SHP77 treated with DMSO at 0.1 percent for 48 hours (cell line): ENCODE measurements at regions not wholly inside any gene's neighbourhood (a gene's known extent, or its start where the extent isn't known, plus 50 kb on each side); places are given as distances from the start of the nearest gene placed in this dataset.

Experiments used
- DNase-seq: peaks from one replicate; lab custom pipeline; 2025; lab: John Stamatoyannopoulos, UW

DNA sequence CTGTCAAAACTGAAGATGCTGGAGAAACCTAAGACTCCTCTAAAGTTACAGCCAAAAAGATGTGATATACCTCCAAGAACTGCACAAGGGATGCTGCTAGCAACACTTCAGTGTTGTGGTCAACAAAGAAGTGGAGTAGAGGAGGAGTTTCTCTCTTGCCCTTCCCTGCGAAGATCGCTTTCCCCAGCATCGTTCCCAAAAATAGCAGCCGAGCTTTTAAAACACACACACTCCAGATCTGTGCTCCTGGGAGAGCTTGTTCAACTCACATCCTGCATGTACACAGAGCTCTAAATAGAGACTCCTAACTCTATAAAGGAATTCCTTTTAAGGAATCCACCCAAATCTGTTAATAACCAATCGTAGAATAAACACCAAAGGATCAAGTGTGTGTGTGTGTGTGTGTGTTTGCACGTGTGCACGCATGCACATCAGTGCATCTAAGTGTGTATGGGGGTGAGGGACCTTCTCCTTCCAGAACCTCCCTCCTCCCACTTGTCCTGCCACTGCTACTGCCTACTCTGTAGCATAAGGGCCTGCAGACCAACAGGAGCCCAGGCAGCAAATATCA, 58.5 kb downstream of the PSMG1 start:
- no peak for DNase-seq

DNA sequence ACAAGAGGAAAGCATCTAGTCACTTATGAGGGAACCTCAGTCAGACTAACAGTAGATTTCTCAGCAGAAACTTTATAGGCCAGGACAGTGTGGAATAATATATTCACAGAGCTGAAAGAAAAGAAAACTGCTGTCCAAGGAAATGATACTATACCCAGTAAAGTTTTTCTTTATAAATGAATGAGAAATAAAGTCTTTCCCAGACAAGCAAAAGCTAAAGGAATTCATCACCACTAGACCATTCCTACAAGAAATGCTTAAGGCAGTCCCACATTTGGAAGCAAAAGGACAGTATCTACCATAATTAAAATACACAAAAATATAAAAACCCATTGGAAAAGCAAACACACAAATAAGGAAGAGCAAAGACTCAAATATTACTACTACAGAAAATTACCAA, 59.9 kb downstream of the PSMG1 start:
- no peak for DNase-seq

DNA sequence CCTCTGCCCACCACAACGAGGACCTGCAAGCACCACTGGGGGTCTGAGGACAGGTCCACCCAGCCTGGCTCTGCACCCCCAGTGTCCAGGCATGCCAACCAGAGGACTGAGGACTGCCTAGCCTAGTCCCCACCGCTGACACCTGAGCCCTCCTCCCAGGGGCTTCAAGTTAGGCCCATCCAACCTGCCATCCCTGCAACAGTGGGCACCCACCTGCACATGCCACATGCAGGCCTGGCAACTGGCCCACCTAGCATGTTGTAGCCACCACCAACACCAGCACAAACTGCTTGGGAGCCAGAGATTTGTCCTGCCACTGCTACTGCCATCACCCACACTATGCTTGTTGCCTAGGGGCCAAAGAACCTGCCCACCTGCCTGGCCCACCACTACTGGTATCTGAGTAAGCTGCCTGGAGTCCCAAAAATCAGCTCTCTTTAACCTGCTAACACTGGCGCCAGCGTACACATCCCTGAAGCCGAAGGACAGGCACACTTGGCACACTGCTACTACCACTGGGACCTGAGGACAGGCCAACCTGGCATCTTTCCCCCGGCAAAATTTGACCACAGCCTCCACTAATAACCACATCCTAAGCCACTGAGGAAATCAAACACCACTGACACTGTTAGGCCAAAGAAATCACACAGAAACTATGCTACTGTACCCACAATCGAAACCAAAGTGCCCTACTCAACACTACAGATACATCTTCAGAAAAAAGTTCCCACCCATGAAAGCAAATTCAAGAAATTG, 61.5 kb downstream of the PSMG1 start:
- no peak for DNase-seq

DNA sequence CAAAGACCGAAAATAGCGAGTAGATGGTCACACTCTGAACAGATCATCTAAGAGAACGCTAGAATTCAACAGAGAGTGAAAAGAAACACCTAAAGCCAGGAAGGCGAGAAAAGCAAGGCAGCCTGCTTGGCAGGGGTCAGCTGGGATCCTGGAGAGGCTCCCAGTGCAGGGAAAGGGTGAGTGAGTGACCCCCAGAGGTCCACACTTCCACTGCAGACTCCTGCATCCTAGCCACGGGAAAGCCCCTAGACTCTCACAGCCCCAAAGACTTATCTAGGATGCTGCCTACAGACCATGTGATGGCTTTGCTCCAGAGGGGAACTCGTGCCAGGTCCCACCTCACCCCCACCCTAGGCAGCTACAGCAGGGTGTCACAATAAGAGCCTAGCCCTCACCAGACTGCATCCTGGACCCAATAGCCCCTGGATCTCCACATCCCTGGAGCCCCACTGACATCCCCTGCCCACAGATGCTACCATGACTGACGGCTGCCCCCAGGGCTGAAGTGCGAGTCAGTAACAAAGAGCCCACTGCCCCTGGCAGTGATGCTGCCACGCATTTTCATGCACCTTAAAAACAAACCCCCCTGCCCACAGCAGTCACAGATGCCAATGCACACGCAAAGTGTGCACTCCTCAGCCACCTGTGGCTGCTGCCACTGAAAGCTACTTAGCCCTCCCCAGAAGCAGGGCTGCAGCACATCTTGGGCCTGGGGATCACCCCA, 62.2 kb downstream of the PSMG1 start:
- no peak for DNase-seq

DNA sequence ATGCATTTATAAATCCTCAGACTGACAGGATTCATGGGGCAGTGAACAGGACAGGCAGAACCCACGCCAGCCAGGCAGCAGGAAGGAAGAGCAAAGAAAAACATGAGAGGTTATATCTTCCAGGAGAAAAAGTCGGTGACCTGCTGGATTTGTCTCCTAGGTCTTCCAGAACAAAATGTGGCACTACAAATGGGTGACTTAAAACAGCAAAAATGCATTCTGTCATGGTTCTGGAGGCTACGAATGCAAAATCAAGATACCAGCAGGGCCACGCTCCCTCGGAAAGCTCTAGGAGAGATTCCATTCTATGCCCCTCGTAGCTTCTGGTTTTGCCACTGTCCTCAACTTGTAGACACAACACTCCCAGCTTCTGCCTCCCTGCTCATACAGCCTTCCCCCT, 63.4 kb downstream of the PSMG1 start:
- DNase-seq, result no peak

DNA sequence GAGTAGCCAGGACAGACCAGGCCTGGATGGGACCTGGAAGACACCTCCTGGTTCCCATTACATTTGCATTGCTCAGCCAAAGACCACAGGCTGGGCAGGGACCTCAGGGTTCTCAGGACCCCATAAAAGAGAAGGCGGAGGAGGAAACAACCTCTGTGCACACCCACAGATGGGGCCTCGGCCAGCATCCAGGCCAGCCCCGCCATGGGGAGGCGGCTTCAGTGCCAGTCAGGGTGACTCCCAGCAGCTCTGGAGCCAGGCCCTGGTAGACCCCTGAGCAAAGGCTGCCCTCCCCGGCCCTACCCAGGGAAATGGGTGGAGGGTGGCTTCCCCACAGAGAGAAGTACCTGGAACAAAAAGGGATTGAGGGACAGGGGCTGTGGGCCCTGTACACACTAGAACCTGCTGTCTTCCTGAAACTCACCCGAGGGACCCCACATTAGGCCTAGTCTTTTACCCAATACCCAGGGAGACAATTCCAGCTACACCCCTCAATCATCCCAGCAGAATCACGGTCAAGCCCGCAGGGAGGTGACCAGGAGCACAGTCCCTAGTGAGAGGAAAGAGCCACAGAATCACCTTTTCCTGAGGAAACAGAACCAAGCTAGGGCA, 64.5 kb downstream of the PSMG1 start:
- no peak for DNase-seq

DNA sequence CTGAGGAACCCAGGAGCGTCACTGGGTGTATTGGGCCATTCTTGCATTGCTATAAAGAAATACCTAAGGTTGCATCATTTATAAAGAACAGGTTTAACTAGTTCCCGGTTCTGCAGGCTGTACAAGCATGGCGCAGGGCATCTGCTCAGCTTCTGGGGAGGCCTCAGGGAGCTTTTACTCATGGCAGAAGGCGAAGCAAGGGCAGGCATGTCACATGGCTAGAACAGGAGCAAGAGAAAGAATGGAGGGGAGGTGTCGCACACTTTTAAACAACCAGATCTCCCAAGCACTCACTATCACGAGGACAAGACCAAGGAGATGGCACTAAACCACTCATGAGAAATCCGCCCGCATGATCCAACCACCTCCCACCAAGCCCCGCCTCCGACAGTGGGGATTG, 65.2 kb downstream of the PSMG1 start:
- no peak for DNase-seq

DNA sequence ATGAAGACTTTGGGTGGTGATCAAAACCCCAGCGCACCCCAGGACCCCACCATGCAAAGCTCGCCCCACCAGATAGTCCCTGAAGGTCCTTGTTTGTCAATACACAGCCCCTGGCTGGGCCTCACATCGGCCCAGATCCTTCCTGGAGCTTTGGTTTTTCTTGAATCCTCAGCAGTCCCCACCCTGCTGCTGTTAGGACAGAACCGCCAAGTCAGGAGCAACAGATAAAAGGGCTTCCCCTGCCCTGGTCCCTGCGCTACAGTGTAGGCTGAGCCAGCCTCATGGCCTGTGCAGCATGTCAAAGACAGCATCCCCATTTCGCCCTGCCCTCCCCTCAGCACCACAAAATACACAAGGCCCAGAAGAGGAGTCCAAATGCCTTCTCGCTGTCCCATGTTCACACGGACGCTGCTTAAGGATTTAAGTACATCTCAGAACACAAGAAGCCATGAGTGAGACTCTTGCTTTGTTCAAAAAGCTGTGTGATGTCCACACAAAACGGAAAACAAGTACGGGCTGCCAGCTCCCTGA, 65.7 kb downstream of the PSMG1 start:
- no peak for DNase-seq

DNA sequence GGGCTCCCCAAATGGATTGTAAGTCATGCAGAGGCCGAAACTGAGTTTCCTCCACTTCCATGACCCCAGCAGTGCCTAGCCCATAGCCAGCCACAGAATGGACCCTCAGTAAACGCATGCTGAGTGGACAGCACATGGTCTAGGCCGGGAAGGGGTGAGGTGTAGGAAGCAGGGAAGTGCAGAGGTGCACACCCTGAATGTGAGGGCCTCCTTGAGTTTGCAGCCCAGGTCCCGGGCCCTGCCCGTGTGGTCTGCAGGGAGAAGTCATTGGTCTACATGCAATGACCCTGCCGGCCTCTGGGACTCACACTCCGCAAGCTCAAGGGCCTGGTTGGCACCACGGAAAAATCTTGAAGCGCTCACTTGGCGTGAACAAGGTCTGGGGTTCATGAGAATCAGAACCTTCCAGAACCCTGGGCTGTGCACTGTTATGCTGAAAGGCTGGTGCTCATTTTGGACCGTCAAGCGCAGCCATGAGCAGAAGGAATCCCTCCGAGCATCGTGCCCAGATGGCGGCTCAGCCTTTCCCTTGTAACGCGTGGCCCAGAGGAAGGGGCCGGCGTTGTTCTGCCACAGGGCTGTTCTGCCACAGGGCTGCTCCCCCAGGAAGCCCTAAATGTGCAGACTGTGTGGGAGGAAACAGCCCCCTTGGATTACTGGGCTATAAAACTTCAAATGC, 66.4 kb downstream of the PSMG1 start:
- no peak for DNase-seq

DNA sequence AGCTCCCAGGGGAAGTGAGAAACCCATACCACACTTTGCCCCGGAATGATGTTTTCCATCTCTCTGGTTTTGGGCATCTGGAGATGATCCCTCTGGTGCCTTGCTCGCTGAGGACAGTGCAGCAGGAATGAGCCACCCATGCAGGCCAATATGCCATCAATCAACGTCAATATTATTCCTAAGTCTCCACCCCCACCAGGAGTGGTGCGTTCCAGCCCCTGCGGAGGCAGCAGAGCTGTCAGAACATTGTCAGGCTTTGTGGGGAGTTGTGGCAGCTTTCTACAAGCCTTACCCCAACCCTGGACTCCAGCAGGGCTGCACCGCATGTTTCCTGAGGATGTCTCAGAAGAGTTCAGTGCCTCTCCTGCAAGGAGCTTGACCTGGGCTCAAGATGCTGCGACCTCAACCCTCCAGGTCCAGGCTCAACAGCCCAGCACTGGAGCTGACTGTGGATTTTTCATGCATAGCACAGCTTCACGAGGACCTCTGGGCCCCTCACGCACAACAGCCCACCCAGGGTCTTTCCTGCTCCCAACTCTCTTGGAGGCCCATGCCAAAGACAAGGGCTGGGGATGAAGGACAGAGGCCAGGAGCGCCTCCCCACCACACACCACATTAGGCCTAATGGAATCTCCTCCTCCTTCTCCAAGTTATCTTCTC, 67.5 kb downstream of the PSMG1 start:
- DNase-seq, result no peak

DNA sequence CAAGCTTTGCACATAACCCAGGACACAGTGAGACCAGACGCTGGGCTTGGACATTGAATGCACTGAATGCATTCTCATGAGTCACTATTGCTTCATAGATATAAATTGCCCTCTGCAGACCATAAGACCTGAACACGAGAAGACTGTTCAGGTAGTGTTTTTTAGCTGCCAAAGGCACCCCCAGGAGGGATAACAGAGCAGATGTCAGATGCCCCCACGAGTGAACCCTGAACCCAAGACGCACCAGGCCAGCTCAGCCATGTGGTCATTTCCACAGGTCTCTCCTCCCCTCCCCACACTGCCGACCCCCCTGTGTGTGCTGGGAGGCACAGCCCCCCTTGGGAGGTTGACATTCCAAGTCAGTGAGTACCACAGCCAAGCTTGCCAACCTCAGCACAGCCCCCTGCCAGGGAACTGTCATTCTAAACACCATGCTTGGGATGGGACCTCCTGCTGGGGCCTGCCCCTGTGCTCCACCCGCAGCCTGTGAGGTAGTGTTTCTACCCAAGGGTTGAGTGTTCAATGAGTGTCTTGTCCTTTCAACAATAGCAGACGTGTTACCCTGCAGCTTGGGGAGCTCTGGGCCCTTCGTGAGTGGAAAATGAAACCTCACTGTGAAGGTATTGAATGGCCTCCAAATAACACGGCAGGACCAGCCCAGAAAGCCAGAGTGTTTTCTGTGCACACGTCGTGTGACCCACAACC, 68.2 kb downstream of the PSMG1 start:
- no peak for DNase-seq

DNA sequence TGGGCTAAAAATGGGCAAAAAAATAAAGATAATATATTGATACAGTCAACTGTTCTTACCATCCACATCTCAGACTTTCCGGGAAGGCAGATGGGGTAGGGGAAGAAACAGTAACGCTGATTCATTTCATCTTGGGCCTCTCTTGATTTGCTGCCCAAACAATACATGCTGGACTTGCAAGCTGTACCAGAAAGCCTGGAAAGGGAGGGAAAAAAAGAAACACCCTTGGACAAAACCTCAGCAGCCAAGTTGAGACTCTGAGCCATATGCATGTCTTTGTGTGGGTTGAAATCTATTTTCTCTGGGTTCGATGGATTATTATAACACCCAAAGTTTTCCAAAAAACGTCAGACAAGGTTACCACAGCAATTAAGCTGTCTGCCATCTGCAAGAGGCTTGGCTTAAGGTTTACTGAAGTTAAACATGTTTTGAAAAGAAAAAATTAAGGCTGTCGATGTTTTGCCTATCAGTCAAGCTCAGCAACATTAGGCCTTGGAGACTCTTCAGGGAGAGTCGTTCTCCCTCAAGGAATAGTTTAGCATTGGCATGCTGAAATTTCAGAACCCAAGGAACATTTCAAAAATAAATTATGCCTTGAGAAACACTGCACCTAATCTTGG, 71.2 kb downstream of the PSMG1 start:
- DNase-seq, result no peak

DNA sequence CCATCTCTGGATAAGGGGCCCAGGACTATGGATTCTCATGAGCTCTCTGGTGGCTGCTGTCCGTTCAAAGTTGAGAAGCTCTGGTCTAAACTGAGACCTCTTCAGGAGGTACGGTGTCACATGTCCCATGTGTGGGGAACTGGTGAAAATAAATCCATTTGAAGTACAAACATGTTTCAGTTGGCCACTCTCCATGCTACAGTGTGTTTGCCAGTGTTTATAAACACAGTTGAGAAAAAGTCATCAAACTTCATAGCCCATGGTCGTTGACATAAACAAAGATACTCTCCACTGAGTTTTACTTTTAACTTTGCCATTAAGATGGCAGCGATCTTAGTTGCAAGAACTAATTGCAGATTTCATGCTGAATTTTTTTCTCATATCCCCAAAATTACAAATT, 72.8 kb downstream of the PSMG1 start:
- no peak for DNase-seq

DNA sequence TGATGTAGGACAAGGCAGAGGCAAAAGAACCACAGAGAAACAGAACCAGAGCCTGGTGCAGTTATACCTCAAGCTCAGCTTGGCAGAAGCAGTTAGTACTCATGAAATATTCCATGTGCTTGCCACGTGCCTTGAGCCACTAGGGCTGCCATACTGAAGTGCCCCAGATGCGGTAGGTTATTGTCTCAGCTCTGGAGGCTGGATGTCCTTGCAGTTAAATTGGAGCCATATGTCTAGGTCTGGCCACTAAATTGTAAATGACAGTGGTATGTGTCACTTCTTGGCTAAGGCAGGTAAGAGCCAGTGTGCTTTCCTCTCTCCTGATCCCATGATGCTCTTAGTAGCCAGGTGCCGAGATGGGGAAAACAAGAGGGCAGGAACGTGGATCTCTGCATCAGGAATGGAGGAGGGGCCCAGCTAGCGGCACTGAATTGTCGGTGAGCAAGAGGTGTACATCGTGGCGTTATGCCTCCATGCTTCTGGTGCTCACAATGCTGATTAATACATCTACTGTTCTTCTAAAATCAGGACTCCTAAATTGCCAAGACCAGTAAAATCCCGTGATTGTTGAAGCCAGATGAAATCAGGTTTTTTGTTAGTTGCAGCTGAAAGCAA, 73.5 kb downstream of the PSMG1 start:
- DNase-seq, result no peak

DNA sequence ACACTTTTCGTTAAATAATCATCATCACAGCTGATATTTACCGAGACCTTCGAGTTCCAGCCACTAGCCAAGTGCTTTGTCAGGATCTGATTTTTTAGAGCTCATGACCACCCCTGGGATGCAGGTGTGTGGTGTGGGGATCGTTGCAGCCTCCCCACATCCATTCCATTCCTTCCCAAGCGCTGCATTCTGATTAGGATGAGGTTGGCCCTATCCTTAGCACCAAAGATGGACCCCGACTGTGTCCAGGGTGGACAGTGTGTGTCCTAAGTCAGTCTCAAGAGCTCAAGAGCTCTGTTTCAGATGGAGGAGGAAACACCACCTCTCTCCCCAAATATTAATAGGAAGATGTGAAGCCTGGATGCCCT, 74.1 kb downstream of the PSMG1 start:
- no peak for DNase-seq

DNA sequence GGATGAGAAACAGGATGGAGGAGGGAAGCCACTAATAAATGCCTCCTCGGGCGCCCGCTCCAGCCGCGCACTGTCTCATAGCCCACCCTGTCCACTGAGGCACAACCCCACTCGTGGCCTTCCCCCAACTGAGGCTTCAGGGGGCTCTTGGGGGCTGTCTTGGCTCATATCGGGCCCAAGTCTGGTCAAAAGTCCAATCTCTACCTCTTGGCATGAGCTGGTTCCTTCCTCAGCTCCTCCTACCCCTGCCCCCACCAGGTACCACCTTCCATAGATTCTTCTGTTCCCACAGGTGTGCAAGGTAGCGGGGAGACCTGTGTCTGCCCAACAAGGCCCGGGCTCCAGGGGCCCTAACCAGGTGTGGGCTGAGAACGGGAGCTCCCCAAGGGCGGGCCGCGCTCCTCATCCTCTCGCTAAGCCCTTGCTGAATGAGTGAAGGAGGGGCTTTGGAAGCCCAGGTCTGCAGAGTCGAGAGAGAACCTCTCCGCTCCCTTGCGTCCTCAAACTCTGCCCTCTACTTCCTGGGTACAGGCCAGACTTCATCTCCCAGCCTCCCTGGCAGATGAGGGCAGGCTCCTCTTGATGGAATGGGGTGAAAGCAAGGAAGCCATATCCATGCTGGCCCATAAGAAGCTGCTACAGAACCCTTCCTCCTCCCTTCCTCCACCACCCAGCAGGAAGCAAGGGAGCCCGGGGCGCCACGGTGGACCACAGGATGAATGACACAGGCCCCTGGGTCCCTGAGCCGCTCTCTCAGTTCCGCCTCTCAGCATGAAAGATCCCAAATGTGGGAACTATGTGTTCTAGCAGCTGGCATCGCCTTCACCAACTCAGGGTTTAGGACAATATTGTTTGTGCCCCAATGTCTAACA, 74.7 kb downstream of the PSMG1 start:
- DNase-seq, result no peak

DNA sequence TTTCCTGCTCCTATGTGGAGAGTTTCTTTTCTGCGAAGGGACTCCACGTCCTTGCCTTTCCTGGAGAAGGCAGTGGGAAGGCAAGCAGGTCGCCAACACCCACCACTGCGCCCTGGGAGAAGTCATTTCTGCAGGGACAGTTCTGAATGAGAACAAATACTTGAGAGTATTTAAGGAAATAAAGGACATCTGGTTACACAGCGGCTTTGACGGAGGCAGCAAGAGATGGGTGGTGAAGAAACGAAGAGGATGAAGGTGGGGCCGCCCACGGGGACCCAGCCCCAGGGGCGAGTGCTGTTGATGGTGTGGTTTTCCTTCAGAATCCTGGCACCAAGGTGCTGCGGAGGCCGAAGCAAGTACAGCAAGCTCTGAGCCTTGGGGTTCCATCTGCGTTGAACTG, 75.5 kb downstream of the PSMG1 start:
- DNase-seq, result no peak

DNA sequence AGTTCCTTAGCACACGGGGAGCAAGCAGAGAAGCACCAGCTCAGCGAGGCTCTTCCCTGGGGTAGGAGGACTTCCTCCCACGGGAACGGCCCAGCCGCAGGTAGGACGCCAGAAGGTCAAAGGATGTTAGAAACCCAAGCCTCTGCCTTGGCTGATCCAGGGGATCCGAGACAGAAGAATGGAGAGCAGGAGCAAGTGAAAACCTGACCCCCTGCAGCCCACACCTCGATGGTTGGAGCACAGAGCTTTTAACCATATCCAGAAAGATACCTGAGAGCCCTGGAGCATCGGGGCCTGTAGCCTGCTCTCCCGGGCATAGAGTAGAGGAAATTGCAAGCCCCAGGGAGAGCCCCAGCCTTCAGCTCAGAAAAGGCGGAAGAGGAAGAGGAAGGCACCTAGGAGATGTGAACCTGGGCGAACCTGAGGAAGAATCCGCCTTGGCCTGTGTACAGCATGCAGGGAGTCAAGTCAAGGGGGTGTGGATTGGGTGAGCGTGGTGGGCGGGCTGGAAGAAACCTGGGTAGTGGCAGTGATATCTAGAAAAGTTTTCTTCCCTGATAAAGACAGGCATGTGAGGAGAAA, 76.3 kb downstream of the PSMG1 start:
- DNase-seq, result no peak

DNA sequence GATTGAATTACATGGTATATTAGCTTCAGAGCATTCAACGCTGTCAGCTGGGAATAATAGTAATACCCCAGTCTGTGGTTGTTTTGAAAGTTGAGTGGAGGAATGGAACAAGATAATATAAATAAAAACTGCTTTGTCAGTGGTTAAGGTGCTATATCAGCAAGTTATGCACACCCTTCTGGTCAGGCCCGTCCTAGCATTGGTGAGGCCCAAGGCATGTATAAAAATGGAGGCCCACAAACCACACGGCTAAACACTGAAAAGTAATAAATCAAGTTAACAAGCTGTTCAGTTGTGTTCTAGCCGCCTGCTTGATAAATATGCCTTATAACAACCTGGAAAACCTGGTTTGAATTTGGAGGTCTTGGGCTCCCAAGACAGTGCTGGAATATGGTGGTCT, 77.4 kb downstream of the PSMG1 start:
- DNase-seq, result no peak
